ENCODE measurements at regions not wholly inside any gene's neighbourhood (a gene's known extent, or its start where the extent isn't known, plus 50 kb on each side); places are given as distances from the start of the nearest gene placed in this dataset.

DNA sequence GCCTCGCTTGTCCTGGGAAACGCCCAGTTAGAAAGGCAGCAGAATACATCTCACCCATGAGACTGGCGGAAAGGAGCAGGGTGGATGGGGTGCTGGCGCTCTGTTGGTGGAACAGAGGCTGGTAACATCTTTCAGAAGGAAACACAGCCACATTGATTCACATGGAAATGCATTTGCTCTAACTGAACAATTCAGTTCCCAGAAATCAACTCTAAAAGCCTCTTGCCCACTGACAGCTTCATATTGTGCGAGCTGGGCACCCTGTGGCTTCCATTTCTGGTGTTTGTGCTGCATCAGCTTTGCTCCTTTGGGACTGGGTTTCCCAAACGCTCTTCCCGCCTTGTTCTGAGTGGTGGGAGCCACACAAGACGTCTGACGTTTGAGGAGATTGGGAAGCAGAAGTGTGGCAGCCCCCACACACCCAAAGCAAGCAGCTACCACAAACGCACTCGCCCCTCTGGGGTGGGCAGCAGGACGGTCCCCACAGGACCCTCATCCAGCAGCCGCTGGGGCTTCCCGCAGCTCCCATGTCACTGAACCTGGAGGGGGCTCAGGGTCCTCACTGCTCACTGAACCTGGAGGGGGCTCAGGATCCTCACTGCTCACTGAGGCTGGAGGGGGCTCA lies 229.5 kb downstream of the ERMARD start:
- TF ChIP-seq, protein P1, sequence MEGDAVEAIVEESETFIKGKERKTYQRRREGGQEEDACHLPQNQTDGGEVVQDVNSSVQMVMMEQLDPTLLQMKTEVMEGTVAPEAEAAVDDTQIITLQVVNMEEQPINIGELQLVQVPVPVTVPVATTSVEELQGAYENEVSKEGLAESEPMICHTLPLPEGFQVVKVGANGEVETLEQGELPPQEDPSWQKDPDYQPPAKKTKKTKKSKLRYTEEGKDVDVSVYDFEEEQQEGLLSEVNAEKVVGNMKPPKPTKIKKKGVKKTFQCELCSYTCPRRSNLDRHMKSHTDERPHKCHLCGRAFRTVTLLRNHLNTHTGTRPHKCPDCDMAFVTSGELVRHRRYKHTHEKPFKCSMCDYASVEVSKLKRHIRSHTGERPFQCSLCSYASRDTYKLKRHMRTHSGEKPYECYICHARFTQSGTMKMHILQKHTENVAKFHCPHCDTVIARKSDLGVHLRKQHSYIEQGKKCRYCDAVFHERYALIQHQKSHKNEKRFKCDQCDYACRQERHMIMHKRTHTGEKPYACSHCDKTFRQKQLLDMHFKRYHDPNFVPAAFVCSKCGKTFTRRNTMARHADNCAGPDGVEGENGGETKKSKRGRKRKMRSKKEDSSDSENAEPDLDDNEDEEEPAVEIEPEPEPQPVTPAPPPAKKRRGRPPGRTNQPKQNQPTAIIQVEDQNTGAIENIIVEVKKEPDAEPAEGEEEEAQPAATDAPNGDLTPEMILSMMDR (IDR thresholded peaks at IDR 0.05; ENCODE audit: poor library complexity), result no peak
- TF ChIP-seq EZH2 (IDR thresholded peaks at IDR 0.05; ENCODE audit: borderline replicate concordance), result no peak
- TF ChIP-seq EZH2phosphoT487 (IDR thresholded peaks at IDR 0.05; ENCODE audit: low read depth, severe bottlenecking, unreplicated experiment), result no peak
